HEK293 (cell line): ENCODE measurements at regions not wholly inside any gene's neighbourhood (a gene's known extent, or its start where the extent isn't known, plus 50 kb on each side); places are given as distances from the start of the nearest gene placed in this dataset.

Source experiments
- CTCF ChIA-PET: fragments of 350-600 bp; formaldehyde crosslinking; extraction: SDS; loops from one replicate; lab custom pipeline; 2021; ENCODE audit warnings: antibody characterized with exemption; lab: Yijun Ruan, JAX
- POLR2A ChIA-PET: fragments of 300-600 bp; formaldehyde crosslinking; extraction: SDS; loops from one replicate; lab custom pipeline; 2020; ENCODE audit warnings: antibody characterized with exemption, inconsistent platforms; lab: Yijun Ruan, JAX
- H3K27ac ChIP-seq: fragments of 200-500 bp; sonication (Bioruptor generic); 2 replicates; pipeline ENCODE4 v1.5.1; 2014; ENCODE audit warnings: low read depth, low read length, control low read depth, inconsistent platforms; ENCODE audit errors: extremely low read depth
- H3K36me3 ChIP-seq, 2 experiments: fragments of 200-500 bp in 1 of 2; sonication (Bioruptor generic) in 1 of 2; 1 replicate in 1 of 2; 2 replicates in 1 of 2; pipeline ENCODE4 v1.5.1; 2014 to 2017; ENCODE audit warnings: inconsistent platforms in 2 of 2, low read length in 2 of 2; ENCODE audit not compliant: control insufficient read depth in 2 of 2, insufficient read depth in 1 of 2
- H3K4me1 ChIP-seq: fragments of 200-500 bp; sonication (Bioruptor generic); 2 replicates; pipeline ENCODE4 v1.5.1; 2014; ENCODE audit warnings: mild to moderate bottlenecking, low read length, inconsistent platforms; ENCODE audit not compliant: control insufficient read depth, insufficient read depth
- H3K4me3 ChIP-seq: 2 replicates; pipeline ENCODE4 v1.5.1; 2011; ENCODE audit warnings: low read depth, mild to moderate bottlenecking, control low read depth, low read length, moderate library complexity
- H3K9me3 ChIP-seq: fragments of 200-500 bp; sonication (Bioruptor generic); 2 replicates; pipeline ENCODE4 v1.5.1; 2014; ENCODE audit warnings: low read depth, low read length, inconsistent platforms; ENCODE audit not compliant: control insufficient read depth, insufficient read depth
- EGR2 ChIP-seq: fragments of 450-650 bp; formaldehyde crosslinking; IDR thresholded peaks from 2 replicates; pipeline ENCODE4 v1.5.1; 2016; ENCODE audit warnings: low read depth, missing biosample characterization, missing genetic modification characterization
- FEZF1 ChIP-seq: fragments of 450-650 bp; formaldehyde crosslinking; IDR thresholded peaks from 2 replicates; pipeline ENCODE4 v1.5.1; 2016; ENCODE audit warnings: missing biosample characterization, missing genetic modification characterization
- KLF9 ChIP-seq: fragments of 450-650 bp; formaldehyde crosslinking; IDR thresholded peaks from 2 replicates; pipeline ENCODE4 v1.5.1; 2016; ENCODE audit warnings: missing biosample characterization, missing genetic modification characterization, low read depth
- OVOL3 ChIP-seq: fragments of 450-650 bp; formaldehyde crosslinking; IDR thresholded peaks from 2 replicates; pipeline ENCODE4 v1.5.1; 2016; ENCODE audit warnings: missing biosample characterization, missing genetic modification characterization
- PRDM1 ChIP-seq: fragments of 450-650 bp; formaldehyde crosslinking; IDR thresholded peaks from 2 replicates; pipeline ENCODE4; 2016; ENCODE audit warnings: missing biosample characterization, missing genetic modification characterization
- PRDM6 ChIP-seq: fragments of 450-650 bp; formaldehyde crosslinking; IDR thresholded peaks from 2 replicates; pipeline ENCODE4 v1.5.1; 2017; ENCODE audit warnings: missing biosample characterization, missing genetic modification characterization
- TCF7L2 ChIP-seq: IDR thresholded peaks from 2 replicates; pipeline ENCODE4 v1.6.1; 2011; ENCODE audit warnings: low read depth, mild to moderate bottlenecking, inconsistent platforms, low read length, moderate library complexity, borderline replicate concordance
- TSHZ1 ChIP-seq: fragments of 450-650 bp; formaldehyde crosslinking; IDR thresholded peaks from 2 replicates; pipeline ENCODE4 v1.5.1; 2016; ENCODE audit warnings: missing biosample characterization, missing genetic modification characterization, borderline replicate concordance
- ZBTB21 ChIP-seq: fragments of 450-650 bp; formaldehyde crosslinking; IDR thresholded peaks from 2 replicates; pipeline ENCODE4 v1.5.1; 2017; ENCODE audit warnings: missing biosample characterization, missing genetic modification characterization
- ZFP3 ChIP-seq: fragments of 450-650 bp; formaldehyde crosslinking; IDR thresholded peaks from 2 replicates; pipeline ENCODE4 v1.5.1; 2016; ENCODE audit warnings: low read depth, missing biosample characterization, missing genetic modification characterization
- ZNF112 ChIP-seq: fragments of 450-650 bp; formaldehyde crosslinking; IDR thresholded peaks from 2 replicates; pipeline ENCODE4 v1.5.0; 2017; ENCODE audit warnings: missing biosample characterization, missing genetic modification characterization
- ZNF138 ChIP-seq: fragments of 450-650 bp; formaldehyde crosslinking; IDR thresholded peaks from 2 replicates; pipeline ENCODE4 v1.5.1; 2016; ENCODE audit warnings: missing biosample characterization, missing genetic modification characterization, borderline replicate concordance
- ZNF155 ChIP-seq: fragments of 450-650 bp; formaldehyde crosslinking; IDR thresholded peaks from 2 replicates; pipeline ENCODE4 v1.5.1; 2016; ENCODE audit warnings: missing biosample characterization, missing genetic modification characterization
- ZNF202 ChIP-seq: fragments of 450-650 bp; formaldehyde crosslinking; IDR thresholded peaks from 2 replicates; pipeline ENCODE4 v1.5.1; 2016; ENCODE audit warnings: missing biosample characterization, missing genetic modification characterization, borderline replicate concordance
- ZNF221 ChIP-seq: fragments of 450-650 bp; formaldehyde crosslinking; IDR thresholded peaks from 2 replicates; pipeline ENCODE4 v1.5.1; 2017; ENCODE audit warnings: missing biosample characterization, missing genetic modification characterization, borderline replicate concordance
- ZNF248 ChIP-seq: fragments of 450-650 bp; formaldehyde crosslinking; IDR thresholded peaks from 2 replicates; pipeline ENCODE4 v1.5.1; 2017; ENCODE audit warnings: missing biosample characterization, missing genetic modification characterization
- ZNF266 ChIP-seq: fragments of 450-650 bp; formaldehyde crosslinking; IDR thresholded peaks from 2 replicates; pipeline ENCODE4 v1.5.1; 2016; ENCODE audit warnings: missing biosample characterization, missing genetic modification characterization, low read depth
- ZNF302 ChIP-seq: fragments of 450-650 bp; formaldehyde crosslinking; IDR thresholded peaks from 2 replicates; pipeline ENCODE4 v1.5.1; 2016; ENCODE audit warnings: missing biosample characterization, missing genetic modification characterization, low read depth
- ZNF366 ChIP-seq: fragments of 450-650 bp; formaldehyde crosslinking; conservative IDR thresholded peaks from 2 replicates; pipeline ENCODE4 v1.5.1; 2016; ENCODE audit warnings: missing biosample characterization, missing genetic modification characterization
- ZNF394 ChIP-seq: fragments of 450-650 bp; formaldehyde crosslinking; IDR thresholded peaks from 2 replicates; pipeline ENCODE4 v1.5.1; 2016; ENCODE audit warnings: missing biosample characterization, missing genetic modification characterization, mild to moderate bottlenecking, moderate library complexity, borderline replicate concordance
- ZNF48 ChIP-seq: fragments of 450-650 bp; formaldehyde crosslinking; IDR thresholded peaks from 2 replicates; pipeline ENCODE4 v1.5.1; 2016; ENCODE audit warnings: missing biosample characterization, missing genetic modification characterization
- ZNF639 ChIP-seq: fragments of 450-650 bp; formaldehyde crosslinking; IDR thresholded peaks from 2 replicates; pipeline ENCODE4 v1.5.1; 2016; ENCODE audit warnings: missing biosample characterization, missing genetic modification characterization
- ZNF658 ChIP-seq: fragments of 450-650 bp; formaldehyde crosslinking; IDR thresholded peaks from 2 replicates; pipeline ENCODE4; 2016; ENCODE audit warnings: missing biosample characterization, missing genetic modification characterization
- ZNF677 ChIP-seq: fragments of 450-650 bp; IDR thresholded peaks from 2 replicates; pipeline ENCODE4 v1.5.0; 2018; ENCODE audit warnings: missing biosample characterization, mild to moderate bottlenecking, missing genetic modification characterization, moderate library complexity
- ZNF692 ChIP-seq: fragments of 450-650 bp; formaldehyde crosslinking; IDR thresholded peaks from 2 replicates; pipeline ENCODE4 v1.5.1; 2016; ENCODE audit warnings: missing biosample characterization, missing genetic modification characterization
- ZNF785 ChIP-seq: fragments of 450-650 bp; formaldehyde crosslinking; IDR thresholded peaks from 2 replicates; pipeline ENCODE4 v1.5.1; 2016; ENCODE audit warnings: missing biosample characterization, missing genetic modification characterization
- ZSCAN23 ChIP-seq: fragments of 450-650 bp; formaldehyde crosslinking; IDR thresholded peaks from 2 replicates; pipeline ENCODE4 v1.5.1; 2016; ENCODE audit warnings: missing biosample characterization, missing genetic modification characterization

DNA sequence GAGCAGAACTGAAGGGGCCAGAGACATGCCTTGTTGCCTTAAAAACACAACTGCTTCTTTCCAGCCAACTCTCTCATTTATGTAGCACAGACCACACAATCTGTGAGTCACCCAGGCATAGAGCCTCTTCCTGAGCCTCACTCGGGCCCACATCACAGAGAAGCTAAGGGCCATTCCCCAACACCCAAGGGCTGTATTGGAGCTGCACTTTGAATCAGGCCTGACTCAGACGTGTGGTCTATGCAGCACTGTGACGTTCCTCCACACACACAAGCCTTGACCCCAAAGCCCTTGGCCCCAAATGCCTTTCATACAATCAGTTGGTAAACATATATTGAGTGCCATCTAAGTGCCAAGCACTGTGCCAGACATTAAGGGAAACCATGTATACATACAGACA lies 308.9 kb upstream of the DYNLRB2 start (continued):
- TF ChIP-seq ZNF221 (tag by site-specific recombination) (no peak), ZNF48 (tag by site-specific recombination) (no peak), PRDM1 (tag by site-specific recombination) (no peak), ZNF785 (tag by site-specific recombination) (no peak), ZNF155 (tag by site-specific recombination) (no peak), TSHZ1 (tag by site-specific recombination) (no peak)
- TF ChIP-seq, all 188 proteins: peak for 0

DNA sequence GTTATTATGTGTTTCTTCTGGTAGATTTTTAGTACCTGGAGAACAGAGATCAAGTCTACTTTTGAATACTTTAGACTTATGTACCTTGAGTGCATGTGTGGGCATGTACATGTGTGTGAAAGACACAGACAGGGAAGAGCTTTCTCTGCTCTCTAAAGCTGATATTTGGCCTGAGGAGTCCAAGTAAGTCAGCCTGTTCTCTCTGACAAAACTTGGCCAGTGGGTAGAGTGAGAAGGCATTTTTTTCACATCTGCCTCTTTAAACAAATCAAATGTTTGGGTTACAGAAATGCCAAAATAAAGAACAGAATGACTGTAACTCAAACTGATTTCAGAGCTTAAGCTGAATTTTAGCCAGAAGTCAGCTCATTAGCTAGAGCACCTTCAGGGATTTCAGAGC lies 309.7 kb upstream of the DYNLRB2 start:
- CTCF ChIA-PET, result no interaction called here
- no peak for TF ChIP-seq ZNF248
- TF ChIP-seq ZNF677, result no peak
- no peak for TF ChIP-seq ZNF639 (tag by site-specific recombination)
- TF ChIP-seq EGR2, result no peak
- no peak for TF ChIP-seq ZNF394 (tag by site-specific recombination)
- TF ChIP-seq ZFP3, result no peak
- TF ChIP-seq ZNF112, result no peak
- TF ChIP-seq ZNF658 (tag by site-specific recombination), result no peak
- no peak for TF ChIP-seq PRDM6
- TF ChIP-seq ZNF266, result no peak
- no peak for TF ChIP-seq ZNF366 (tag by site-specific recombination)
- no peak for TF ChIP-seq ZNF302 (tag by site-specific recombination)
- TF ChIP-seq, all 188 proteins: peak for 0
- Histone ChIP-seq H3K36me3 (no peaks in the 10 kb centered on the region), H3K4me3 (no peak overlapping the region), H3K4me1 (no peaks in the 10 kb centered on the region; the same call in 1 of the 2 replicates), H3K27ac (no peak overlapping the region), H3K9me3 (no peaks in the 10 kb centered on the region)
- POLR2A ChIA-PET, result no interaction called here

- H3K27ac ChIP-seq, result no peak overlapping the region
- H3K4me3 ChIP-seq, result no peak overlapping the region
- ChIA-PET CTCF (no interaction called here), POLR2A (no interaction called here)
- no peaks in the 10 kb centered on the region for H3K9me3 ChIP-seq
- H3K36me3 ChIP-seq, result no peaks in the 10 kb centered on the region
- H3K4me1 ChIP-seq, result no peaks in the 10 kb centered on the region; the same call in 1 of the 2 replicates
- TF ChIP-seq OVOL3 (tag by site-specific recombination) (no peak), ZBTB21 (tag by site-specific recombination) (no peak), ZNF202 (no peak), ZNF138 (no peak), TCF7L2 (no peak), ZNF112 (no peak), KLF9 (no peak), ZNF692 (tag by site-specific recombination) (no peak), ZNF785 (tag by site-specific recombination) (no peak), ZSCAN23 (no peak), FEZF1 (no peak)
Measured at GRCh38 chr16:80230328-80231120, 310.3 kb upstream of the DYNLRB2 start.
